NCI-H2107 treated with DMSO at 0.1 percent for 48 hours (cell line): ENCODE measurements at regions not wholly inside any gene's neighbourhood (a gene's known extent, or its start where the extent isn't known, plus 50 kb on each side); places are given as distances from the start of the nearest gene placed in this dataset.
A peak's percentile ranks its signal among the peaks of the same experiment; 100 is the strongest.

Experiments used
- DNase-seq: peaks from one replicate; lab custom pipeline; 2025; ENCODE audit not compliant: unreplicated experiment; lab: John Stamatoyannopoulos, UW

GRCh38 chr3:30114918-30115317 lies 491.5 kb upstream of the TGFBR2 start:
- DNase-seq: no peak

GRCh38 chr3:30122359-30122758 lies 484.0 kb upstream of the TGFBR2 start:
- no peak for DNase-seq

DNA sequence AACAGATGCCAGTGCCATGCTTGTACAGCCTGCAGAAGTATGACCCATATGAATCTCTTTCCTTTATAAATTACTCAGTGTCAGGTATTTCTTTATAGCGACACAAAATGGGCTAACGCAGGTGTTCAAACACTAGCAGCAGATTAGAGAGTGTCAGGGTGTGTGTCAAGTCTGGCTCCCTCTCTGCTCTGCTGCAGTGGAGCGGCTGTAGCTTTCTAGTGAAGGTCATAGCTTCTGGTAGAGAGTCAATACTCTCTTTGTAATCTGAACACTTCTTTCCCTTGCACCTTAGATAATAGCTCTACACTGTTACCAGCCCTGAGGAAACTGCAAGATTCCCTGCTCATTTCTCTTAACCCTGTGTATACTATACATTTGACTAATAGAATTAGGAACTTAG lies 483.2 kb upstream of the TGFBR2 start:
- DNase-seq: no peak

GRCh38 chr3:30123755-30124154 lies 482.6 kb upstream of the TGFBR2 start:
- no peak for DNase-seq

DNA sequence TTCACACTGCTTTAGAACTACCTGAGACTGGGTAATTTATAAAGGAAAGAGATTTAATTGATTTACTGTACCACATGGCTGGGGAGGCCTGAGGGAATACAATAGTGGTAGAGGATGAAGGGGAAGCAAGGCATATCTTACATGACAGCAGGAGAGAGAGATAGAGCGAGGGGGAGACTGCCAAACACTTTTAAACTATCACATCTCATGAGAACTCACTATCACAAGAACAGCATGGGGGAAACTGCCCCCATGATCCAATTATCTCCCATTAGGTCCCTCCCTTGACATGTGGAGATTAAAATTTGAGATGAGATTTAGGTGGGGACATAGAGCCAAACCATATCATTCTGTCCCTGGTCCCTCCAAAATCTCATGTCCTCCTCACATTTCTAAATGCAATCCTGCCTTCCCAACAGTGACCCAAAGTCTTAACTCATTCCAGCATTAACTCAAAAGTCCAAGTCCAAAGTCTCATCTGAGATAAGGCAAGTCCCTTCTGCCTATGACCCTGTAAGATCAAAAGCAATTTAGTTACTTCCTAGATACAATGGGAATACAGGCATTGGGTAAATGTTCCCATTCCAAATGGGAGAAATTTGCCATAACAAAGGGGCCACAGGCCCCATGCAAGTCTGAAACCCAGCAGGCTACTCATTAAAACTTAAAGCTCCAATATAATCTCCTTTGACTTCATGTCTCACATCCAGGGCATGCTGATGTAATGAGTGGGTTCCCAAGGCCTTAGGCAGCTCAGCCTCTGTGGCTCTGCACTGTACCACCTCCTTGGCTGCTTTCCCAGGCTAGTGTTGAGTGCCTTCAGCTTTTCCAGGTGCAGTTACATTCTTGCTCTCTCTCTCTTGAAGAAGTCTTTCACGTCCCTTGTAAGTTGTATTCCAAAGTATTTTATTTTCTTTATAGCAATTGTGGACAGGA lies 481.7 kb upstream of the TGFBR2 start:
- DNase-seq: peak; percentile 3

GRCh38 chr3:30129765-30130164 lies 476.6 kb upstream of the TGFBR2 start:
- DNase-seq: no peak

GRCh38 chr3:30130391-30130790 lies 476.0 kb upstream of the TGFBR2 start:
- no peak for DNase-seq

DNA sequence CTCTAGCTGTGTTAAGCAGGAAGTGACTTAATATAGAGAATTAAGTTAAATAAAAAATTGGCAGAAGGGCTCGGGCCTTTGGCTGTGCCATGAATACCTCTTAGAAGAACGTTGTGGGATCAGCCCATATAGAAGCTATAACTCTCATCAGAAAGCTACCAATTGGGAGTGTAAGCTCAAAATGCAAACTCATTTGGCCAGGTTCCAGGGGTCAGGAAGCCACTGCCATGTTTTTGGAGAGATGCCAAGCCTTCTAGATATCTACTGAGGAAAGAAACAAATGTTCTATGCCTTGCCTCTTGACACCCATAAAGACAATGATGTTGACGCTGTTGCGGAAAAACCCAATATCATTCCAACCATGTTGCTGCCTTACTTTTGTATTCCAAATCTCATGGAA lies 475.2 kb upstream of the TGFBR2 start:
- DNase-seq: no peak

DNA sequence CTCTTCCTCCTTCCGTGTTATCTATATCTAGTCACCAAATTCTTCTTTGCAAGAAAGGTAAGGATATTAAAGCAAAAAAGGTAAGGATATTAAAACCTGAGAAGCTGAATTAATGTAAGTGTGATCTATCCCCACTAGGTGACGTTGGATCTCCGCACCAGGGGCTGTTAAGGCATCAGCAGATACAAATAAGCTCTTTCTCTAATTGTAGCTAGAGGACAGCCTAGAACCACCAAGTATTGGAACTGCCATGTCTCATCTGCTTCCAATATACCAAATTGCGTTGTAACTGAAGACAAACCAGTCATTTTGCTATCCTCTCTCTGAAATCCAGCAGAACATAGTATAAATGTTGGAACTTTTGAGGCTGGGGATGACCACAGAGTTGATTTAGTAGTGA lies 471.2 kb upstream of the TGFBR2 start:
- no peak for DNase-seq

GRCh38 chr3:30139283-30139682 lies 467.1 kb upstream of the TGFBR2 start:
- DNase-seq: no peak

DNA sequence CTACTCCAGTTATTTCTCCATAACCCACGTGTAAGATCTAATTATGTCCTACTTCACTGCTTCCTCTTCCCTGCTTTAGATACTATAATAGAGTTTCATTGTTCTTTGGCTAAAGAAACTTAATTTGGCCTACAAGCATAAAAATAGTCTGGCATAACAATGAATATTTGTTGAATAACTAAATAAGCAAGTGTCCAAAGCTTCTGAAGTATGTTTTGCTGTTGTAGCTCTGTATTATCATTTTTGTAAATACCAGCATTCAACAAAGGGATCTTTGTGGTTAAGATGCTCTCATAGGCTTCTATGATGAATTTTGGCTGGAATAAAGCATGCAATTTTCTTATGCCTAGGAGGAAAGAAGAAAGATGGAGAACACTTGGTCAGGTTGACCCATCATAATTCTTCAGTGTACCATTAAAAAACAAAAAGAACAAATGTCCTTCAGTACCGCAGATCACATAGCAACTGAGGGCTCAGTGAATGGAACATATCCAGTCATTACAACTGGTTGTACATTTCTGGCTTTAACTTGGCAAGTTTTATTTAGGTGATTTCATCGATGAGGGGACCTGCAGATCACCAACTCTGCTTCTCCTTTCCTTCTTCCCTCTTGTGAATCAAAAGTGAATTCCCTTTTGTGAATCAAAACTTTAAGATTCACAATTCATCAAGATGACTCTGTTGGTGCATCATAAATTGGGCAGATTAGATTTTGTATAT lies 465.9 kb upstream of the TGFBR2 start:
- DNase-seq: no peak

DNA sequence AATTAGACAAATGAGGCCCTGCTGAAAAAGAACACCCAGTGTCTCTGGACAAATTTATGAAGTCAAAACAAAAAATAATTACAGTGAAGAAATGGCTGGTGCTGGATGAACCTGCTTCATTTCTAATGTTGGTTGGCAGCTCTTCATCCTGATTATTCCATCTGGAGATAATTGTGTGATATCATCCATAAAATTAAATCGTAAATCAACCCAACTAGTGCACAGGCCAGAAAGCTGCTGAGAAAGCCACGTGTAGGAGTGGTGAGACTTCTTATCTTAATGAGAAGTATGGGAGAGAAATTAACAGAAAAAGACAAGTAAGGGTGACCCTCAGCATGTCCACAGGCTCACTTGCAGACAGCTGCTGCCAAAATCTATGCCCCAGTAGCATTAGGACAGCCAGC lies 465.2 kb upstream of the TGFBR2 start:
- DNase-seq: no peak

DNA sequence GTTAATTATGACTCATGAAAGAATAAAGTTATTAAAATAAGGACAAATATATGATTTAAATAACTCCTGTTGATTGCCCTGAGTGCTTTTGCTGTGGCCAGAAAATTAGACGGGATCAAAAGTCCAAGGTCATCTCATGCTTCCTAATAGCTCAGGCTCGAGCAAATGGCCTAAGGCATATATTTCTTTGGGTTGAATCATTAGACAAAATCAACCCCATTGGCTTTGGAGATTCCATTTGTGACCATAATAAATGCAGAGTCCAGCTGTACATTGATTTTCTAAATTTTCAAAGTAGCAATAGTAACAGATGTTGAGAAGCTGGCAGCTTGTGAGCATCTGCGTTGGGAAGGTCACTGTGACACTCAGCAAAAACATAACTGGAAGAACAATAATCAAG lies 464.5 kb upstream of the TGFBR2 start:
- no peak for DNase-seq

GRCh38 chr3:30142946-30143345 lies 463.5 kb upstream of the TGFBR2 start:
- no peak for DNase-seq

- no peak for DNase-seq
These were observed 461.1 kb upstream of the TGFBR2 start for GRCh38 chr3:30145281-30145680.

GRCh38 chr3:30146978-30147377 lies 459.4 kb upstream of the TGFBR2 start:
- DNase-seq: no peak

DNA sequence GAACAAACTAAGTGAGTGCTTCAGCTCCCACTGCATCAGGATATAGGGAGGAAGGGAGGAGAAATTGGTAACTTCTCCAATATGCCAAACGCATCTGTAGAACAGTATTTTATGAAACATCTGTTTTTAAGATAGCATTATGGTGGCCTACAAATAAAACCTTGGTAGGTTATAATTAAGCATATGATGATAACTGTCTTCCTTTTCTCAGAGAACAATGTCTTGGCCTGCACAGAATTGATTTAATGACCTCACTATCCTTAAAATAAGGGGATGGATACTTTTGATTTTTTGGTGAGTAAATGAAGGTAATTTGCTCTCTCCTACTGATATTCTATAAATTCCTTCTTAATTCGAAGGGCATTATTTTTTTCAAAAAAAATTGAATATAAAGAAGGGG lies 451.5 kb upstream of the TGFBR2 start:
- DNase-seq: no peak

DNA sequence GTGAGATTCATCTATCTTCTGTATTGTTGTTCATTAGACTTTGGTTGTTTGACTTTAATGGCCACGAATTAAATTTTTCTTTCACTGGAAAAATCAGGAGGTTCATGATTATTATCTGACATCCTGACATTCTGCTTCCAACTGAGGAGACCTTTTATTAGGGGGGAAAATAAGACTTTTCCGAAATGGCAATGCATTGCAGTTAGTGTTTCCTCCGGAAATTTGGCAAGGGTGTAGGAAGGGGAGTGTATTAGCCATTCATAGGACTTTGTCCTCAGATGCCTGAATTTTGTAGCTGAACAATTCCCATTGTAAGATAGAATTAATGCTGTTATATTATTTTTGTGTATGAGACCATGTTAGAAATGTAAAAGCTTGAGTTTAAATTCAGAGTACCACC lies 450.6 kb upstream of the TGFBR2 start:
- DNase-seq: no peak

- no peak for DNase-seq
These were observed 449.6 kb upstream of the TGFBR2 start for GRCh38 chr3:30156586-30157498.

GRCh38 chr3:30161375-30161774 lies 445.0 kb upstream of the TGFBR2 start:
- no peak for DNase-seq

GRCh38 chr3:30162579-30162978 lies 443.8 kb upstream of the TGFBR2 start:
- DNase-seq: no peak
